GM12872 (cell line): ENCODE measurements at regions not wholly inside any gene's neighbourhood (a gene's known extent, or its start where the extent isn't known, plus 50 kb on each side); places are given as distances from the start of the nearest gene placed in this dataset.

Experiments used
- CTCF ChIP-seq: IDR thresholded peaks from 3 replicates; pipeline ENCODE4 v1.5.1; 2011; ENCODE audit warnings: low read depth, mild to moderate bottlenecking, low read length, moderate library complexity; ENCODE audit not compliant: insufficient read depth

- no peak for TF ChIP-seq CTCF
Observed at GRCh38 chr3:152071315-152071714, 197.4 kb upstream of the MBNL1 start.

GRCh38 chr3:152071924-152072323 lies 196.8 kb upstream of the MBNL1 start:
- TF ChIP-seq CTCF: peak; percentile 58

GRCh38 chr3:152073267-152073666 lies 195.5 kb upstream of the MBNL1 start:
- no peak for TF ChIP-seq CTCF

- TF ChIP-seq CTCF: no peak
Observed at GRCh38 chr3:152076148-152076547, 192.6 kb upstream of the MBNL1 start.

GRCh38 chr3:152079980-152080379 lies 188.7 kb upstream of the MBNL1 start:
- TF ChIP-seq CTCF: no peak

- TF ChIP-seq CTCF: no peak
Observed at GRCh38 chr3:152083135-152083534, 185.6 kb upstream of the MBNL1 start.

- TF ChIP-seq CTCF: no peak
Observed at GRCh38 chr3:152084441-152085158, 184.1 kb upstream of the MBNL1 start.

- TF ChIP-seq CTCF: no peak
Observed at GRCh38 chr3:152087153-152087552, 181.6 kb upstream of the MBNL1 start.
